Left kidney (tissue), 1 donor: ENCODE measurements at regions not wholly inside any gene's neighbourhood (a gene's known extent, or its start where the extent isn't known, plus 50 kb on each side); places are given as distances from the start of the nearest gene placed in this dataset.
"Not testable (repeated sequence)": the region's sequence is repeated elsewhere in the genome, so short reads cannot be mapped to it uniquely, and the experiment has no call there.

ENCODE experiments used
- DNase-seq: peaks from one replicate; pipeline ENCODE4 v3.0.0-alpha.2; 2013

DNA sequence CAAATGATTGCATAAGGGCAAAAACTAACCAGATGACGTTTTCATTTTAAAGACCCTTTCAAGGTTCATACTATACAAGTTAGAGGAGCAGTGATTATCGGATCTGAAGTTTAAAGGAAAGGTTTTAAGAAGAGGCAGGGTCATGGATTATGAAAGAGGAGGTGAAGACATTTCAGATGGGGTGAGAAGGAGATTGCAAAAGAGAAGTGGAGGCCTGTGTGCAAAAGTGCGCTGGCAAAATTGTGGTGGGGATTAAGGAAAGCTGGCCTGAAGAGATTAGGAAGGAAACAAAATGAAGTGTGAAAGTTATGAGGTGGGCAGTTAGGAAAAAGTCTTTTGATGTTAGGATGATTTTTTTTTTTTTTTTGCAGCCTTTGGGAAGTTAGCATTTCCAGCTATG, 935.7 kb upstream of the FAM98A start:
- no peak for DNase-seq

- DNase-seq: no peak
These were observed 935.2 kb upstream of the FAM98A start for GRCh38 chr2:34534341-34534740.

DNA sequence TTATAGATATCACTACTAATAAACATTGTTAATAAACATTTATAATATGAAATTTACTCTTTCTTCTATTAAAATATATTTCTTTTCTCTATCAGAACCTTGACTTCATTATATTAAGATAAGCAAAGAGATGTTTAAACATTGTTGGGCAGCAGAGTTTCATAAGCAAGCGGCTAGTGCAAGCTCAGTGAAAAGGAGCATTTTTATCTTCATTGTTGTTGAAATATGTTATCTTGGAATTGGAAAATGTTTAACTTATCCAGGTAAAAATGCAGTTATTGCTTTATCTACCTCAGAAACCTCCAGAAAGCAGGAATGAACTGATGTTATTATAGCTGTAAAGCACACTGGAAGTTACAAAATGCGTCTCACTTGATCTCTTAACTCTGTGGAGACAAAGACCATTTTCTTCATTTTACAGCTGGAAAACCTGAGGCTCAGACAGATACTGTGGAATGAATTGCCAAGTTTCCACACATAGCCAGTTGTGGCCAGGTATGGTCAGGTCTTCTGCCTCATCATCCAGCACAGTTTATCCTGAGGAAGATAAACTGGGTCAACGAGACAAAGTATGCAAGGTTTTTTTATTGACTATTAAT, 934.6 kb upstream of the FAM98A start:
- no peak for DNase-seq

GRCh38 chr2:34529965-34530364, 930.9 kb upstream of the FAM98A start:
- DNase-seq: no peak

- no peak for DNase-seq
These were observed 924.9 kb upstream of the FAM98A start for GRCh38 chr2:34523958-34524514.

DNA sequence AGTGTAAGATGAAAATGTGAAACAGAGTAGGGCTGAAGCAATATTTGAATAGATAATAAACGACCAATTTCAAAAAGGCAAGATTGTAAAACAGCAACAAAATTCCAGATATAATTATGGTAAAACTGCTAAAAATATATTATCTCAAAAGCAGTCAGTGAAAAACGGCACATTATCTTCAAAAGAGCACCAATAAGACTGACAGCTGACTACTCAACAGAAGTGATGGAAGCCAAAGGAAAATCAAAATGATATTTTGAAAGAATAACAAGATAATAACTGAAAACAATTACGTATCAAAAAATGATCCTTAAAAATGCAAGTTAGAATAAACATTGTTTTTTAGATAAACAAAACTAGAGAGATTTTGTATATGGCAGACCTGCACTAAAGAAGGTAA, 920.6 kb upstream of the FAM98A start:
- DNase-seq: no peak

GRCh38 chr2:34498561-34498960, 899.5 kb upstream of the FAM98A start:
- DNase-seq: no peak

DNA sequence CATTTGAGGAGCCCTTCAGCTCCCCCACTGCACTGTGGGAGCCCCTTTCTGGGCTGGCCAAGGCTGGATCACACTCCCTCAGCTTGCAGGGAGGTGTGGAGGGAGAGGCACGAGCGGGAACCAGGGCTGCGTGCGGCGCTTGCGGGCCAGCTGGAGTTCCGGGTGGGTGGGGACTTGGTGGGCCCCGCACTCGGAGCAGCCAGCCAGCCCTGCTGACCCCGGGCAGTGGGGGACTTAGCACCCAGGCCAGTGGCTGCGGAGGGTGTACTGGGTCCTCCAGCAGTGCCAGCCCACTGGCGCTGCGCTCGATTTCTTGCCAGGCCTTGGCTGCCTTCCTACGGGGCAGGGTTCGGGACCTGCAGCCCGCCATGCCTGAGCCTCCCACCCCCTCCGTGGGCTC, 895.1 kb upstream of the FAM98A start:
- not testable (repeated sequence) for DNase-seq

GRCh38 chr2:34492561-34493455, 893.7 kb upstream of the FAM98A start:
- DNase-seq: no peak

GRCh38 chr2:34486965-34487364, 887.9 kb upstream of the FAM98A start:
- no peak for DNase-seq

GRCh38 chr2:34481542-34481941, 882.4 kb upstream of the FAM98A start:
- no peak for DNase-seq

DNA sequence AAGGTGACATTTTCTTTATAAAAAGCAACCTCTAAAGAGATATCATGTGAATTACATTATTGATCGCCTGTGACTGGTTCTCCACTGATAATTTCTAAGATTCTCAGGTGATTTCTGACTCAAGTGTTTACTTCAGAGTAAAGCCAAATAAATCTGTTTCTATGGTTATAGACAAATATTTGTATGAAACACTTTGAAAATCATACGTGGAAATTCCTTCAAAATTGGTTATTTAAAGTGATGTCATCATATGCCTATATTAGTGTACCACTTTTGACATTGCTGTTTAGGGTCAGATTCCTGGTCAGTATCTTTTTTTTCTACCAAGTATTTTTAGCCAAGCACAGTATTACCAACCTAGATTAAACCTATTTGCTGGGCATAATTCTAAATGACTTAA, 881.3 kb upstream of the FAM98A start:
- DNase-seq: no peak

DNA sequence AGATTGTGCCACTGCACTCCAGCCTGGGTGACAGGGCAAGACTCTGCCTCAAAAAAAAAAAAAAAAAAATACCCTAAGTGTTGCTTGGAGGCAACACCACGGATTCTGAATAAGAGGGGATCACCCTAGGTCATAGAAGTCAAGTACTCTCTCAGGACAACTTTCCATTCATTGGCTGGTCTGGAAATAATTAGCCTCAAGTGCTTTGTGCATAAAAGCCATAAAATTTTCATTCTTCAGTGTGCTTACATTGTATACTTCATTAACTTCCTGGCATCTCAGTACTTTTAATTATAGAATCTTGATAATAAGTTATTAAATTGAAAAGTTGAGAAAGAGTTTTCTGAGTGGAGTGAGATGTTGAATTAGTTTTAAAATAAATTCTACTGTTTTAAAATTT, 876.1 kb upstream of the FAM98A start:
- no peak for DNase-seq

DNA sequence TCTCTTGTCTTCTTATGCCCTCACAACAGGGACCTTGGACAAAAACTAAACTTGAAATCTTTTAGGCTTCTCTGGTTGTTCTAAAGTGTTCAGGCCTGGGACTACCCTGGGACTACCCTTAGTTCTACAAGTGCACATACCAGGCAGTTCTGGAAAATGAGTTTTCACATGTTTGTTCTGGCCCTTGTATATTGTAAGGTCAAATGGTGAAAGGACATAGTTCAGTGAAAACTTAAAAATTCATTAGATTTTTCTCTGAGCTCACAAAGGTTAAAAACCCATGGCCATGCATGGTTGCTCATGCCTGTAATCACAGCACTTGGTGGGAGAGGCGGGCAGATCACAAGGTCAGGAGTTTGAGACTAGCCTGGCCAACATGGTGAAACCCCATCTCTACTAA, 875.5 kb upstream of the FAM98A start:
- no peak for DNase-seq

DNA sequence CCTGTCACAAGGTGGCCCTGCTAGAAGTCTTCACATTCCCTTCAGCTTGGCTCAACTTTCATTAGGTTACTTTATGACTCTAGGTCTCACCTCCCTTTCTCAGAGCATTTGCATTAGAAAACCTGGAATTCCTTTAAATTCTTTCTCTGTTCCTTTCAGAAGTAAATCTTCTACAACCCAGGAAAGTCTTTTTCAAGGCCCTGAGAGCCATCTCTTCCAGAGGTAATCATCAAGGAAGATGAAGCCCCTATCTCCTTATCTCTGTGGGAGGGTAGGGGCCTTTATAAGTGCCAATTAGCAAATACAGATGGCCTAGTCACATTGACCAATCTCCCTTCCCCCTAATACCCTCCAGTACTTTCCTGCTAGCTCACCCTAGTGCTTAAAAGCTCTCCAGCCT, 848.0 kb upstream of the FAM98A start:
- DNase-seq: no peak

DNA sequence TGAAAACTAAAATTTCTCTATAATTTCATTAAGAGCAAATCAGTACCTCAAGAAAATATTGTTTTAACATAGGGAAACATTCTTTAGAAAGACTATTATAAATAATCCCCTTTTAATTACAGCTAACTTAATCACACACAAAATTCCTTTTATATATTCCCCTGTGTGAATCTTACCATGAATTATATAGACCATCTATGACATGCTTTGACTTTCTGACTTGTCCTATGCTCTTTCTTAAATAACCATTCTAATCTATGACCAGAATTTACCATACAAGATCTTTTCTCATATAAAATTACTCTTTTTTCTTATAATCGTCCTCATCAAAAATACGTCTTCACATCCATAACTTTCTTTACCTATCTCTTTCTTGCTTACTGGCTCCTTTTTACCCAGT, 824.2 kb upstream of the FAM98A start:
- DNase-seq: no peak

DNA sequence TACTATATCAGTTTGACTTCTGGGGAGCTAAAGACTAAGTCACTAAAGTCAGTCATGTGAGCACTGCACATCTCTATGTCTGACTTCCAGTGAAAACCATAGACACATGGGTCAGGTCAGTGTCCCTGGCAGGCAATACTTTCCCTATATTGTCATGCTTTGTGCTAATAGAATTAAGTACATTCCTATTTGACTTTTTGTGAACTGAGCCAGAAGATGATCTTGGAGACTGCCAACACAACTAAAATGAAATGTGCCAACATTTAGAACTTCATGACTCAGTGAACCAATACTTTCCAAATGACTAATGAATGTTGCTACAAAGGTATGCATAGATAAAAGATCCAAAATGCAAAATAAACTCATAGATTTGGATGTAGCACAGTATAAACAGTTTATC, 820.8 kb upstream of the FAM98A start:
- no peak for DNase-seq

- DNase-seq: no peak
These were observed 817.8 kb upstream of the FAM98A start for GRCh38 chr2:34416856-34417255.

DNA sequence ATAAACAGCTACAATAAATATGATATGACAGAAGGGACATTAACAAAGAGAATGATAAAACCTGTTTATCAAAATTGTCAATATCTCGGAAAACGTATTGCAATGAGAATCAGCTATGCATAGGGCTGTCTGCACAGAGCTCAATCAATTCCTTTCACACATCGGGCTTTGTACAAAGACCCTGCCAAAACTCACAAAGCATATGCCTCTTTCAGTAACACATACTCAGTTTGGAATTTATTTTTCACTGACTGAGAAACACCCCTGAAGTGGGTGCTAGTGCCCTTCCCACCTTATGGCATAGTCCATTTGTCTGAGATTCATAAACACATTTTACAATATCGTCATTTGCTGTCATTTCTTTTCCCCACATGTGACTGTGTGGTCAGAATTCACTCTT, 815.8 kb upstream of the FAM98A start:
- DNase-seq: no peak

GRCh38 chr2:34408100-34408499, 809.0 kb upstream of the FAM98A start:
- DNase-seq: no peak

DNA sequence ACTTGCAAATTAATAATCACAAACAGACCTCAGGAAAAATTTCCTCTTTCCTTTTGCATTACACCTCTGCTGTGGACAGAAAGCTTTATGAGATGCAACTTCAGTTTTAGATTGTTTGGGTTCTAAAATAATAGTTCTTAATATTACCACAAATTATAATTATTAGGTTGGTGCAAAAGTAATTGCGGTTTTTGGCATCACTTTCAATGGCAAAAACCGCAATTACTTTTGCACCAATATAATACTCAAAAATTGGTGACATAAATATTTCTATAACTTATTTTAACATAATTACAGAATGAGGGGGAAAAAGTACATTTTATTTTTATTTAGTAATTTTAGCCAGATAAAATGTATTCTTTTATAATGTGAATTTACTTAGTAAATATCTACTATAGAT, 804.4 kb upstream of the FAM98A start:
- no peak for DNase-seq

DNA sequence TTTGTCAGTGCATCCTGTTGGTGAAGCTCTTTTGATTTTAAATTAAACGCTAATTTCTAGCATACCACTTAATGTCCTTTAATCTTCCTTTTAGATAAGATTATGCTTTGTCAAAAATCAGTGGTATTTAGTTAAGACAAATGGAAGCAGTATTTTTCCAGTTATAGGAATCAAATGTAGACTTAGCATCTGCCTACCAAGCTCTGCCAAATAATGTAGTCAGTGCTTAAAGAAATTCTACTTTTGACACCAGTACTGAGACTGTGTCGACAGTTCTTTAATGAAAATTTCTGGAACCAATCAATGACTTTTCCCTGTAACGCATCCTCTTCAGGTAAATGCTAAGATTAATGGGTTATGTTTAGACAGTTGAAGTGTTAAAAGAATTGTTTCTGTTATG, 803.3 kb upstream of the FAM98A start:
- DNase-seq: no peak

DNA sequence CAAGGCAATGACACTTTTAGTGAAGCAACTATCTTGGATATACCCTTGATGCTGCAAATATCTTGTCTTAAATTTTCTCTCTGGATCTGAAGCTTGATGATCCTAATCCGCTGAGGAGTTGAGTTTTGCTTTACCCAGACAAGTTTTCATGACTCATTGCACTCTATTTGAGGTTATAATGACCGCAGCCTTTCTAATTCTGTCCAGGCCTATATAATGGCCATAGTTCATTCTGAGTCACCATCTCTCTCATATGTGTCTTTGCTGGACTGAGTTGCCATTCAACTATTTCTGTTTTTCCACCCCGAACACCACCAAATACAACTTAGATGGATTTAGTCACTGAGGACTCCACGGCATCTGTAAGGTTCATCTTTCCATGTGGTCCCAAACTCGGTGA, 802.1 kb upstream of the FAM98A start:
- no peak for DNase-seq

DNA sequence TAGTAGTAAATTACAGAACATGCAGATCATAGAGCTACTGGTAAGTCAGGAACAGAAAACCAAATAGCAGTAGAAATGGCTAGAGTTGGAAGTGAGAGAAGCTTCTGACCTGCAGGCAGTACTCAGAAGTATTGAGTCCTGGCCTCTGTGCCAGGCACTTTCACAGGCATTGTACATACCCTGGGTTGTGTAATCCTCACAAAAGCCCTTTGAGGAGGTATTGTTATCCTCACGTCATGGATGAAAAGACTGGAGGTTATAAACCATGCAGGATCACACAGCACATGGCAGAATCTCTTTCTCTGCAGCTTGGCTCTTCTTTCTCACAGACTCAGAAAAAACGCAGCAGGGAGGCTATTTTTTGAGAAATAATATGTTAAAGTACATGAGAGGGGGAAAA, 789.3 kb upstream of the FAM98A start:
- no peak for DNase-seq
